A172 (cell line): ENCODE measurements at regions not wholly inside any gene's neighbourhood (a gene's known extent, or its start where the extent isn't known, plus 50 kb on each side); places are given as distances from the start of the nearest gene placed in this dataset.
"Not testable (repeated sequence)": the region's sequence is repeated elsewhere in the genome, so short reads cannot be mapped to it uniquely, and the experiment has no call there.

ENCODE experiments used
- DNase-seq: peaks from one replicate; pipeline ENCODE4 v3.0.0-alpha.2; 2015; ENCODE audit warnings: low spot score

DNA sequence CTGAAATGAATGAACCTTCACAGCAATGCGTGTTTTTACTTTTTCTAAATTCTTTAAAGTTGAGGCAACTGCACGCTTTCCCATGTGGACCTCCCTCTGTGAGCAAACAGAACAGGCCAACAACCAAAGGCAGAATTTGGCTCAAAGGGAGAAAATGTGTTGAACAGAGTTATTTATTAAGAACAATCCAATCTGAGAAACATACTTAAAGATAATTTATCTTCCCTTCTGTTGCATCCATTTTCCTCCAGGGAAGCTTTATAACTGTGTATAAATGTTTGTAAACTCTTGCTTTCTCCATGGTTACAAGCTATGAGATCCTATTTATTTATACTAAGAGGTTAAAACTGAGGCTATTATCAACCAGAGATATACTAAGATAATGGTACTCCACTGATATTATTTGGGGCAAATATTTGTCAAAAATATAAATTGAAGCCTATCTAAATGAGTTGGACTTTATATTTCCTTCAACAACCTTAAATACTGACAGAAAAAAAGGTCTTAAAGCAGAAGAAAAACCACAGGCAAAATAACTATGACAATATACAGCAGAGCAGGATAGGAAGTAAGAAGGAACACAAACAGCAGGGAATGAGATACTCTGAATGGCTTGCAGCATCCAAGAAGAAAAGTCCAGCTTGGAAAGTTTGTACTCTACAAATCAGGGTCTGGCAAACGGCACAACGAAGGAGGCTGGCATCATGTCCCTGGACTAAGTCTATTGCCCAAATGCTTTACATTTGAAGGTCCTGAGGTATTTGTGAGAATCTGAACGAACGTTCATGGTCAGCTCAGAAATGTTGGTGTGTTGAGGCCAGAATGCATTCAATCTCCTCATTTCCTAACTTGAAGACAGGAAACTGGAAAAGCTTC is 663.2 kb upstream of the INTU start:
- no peak for DNase-seq

DNA sequence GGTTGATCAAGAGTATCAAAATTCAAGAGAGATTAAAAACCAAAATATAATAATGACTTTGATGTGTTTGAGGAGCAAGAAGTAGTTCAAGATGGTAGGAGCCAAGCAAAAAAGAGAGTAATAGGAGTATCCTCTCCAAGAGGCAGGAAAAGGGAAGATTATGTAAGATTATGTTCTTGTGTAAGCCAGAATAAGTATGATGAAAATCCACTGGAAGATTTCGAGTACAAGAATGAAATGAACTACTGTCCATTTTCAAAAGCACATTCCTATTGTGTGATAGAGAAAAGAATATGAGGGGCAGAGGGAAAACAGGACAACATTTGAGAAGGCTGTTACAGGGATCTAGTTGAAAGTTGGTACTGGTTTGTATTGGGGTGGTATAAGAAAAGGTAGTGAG is 659.6 kb upstream of the INTU start:
- DNase-seq = no peak

DNA sequence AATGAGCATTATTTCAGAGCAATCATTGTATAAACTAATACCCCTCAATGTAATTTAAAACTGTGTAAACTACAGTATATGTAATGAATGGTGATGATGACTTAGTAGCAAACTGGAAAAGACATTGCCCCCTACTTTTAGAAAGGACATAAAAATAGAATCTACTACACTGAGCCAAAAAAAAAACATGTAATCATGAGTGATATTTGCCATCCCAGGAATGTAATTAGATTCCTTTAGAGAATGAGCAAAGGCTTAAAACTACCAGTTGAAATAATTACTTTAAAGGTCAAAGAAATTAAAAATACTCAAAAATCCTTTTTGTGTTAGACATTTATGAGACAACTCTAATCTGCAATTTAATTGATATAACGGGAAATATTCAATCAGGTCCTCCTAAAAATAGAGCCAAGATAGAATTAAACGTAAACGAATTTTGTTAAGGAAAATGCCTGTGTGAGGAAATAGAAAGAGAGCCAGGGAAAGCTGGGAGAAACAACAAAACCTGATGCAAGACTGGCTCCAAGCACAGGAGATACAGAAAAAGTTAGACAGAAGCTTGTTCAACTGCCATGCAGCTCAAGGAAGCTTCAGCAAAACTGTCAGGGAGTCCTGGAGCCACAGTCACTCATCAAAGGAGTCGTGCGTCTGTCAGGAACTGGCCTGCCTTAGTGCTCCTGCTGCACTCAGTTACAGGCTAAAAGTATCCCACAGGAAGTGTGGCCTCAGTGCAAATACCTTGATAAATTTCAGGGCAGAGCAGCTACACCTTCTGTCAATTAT is 655.7 kb upstream of the INTU start:
- no peak for DNase-seq

DNA sequence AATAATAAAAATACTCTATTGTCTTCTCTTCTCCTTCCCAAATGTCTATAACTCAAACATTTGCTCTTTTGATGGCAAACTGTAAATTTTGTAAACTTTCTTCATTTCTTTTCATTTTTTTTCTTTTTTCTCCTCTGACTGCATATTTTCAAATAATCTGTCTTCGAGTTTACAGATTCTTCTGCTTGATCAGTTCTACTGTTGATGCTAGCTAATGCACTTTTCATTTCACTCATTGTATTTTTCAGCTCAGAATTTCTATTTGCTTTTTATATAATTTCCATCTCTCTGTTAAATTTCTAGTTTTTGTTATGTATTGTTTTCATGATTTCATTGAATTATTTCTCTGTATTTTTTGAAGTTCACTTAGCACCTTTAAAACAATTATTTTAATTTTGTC is 646.8 kb upstream of the INTU start:
- no peak for DNase-seq

DNA sequence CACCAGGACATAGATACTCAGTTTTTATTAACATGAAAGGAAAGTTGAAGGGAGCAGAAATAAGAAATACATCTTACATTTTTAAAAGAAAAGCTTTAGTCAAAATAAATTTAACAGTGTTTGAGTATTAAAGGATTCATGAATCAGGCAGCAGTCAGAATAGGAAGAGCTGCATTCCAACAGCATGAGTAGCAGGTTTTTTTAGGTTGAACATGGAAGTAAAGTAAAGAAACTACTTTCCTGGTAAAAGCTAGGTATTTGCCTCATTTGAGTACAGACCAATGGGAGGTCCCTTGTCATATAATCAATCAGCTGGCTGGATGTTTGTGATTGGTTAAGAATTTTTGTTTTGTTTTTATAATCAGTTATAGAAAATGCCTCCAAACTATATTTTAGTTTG is 645.9 kb upstream of the INTU start:
- DNase-seq = peak; percentile 32

DNA sequence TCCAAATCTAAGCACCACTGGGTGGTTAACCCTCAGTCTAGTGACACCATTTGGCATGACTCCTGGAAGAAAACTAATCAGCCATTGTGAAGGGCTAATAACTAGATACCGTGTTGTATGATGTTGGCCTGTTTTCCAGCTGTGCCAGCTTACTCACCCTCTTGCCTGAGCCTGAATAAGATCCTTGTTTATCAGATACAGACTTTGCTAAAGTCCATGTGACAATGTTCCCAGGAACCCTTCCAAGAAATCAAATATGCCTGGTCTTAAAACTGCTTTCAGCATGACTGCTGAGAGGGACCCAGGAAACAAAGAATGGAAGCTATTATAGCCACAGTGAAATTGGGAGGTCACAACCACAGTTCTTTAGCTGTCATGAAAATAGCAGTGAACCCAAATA is 640.8 kb upstream of the INTU start:
- peak; percentile 4 for DNase-seq

DNA sequence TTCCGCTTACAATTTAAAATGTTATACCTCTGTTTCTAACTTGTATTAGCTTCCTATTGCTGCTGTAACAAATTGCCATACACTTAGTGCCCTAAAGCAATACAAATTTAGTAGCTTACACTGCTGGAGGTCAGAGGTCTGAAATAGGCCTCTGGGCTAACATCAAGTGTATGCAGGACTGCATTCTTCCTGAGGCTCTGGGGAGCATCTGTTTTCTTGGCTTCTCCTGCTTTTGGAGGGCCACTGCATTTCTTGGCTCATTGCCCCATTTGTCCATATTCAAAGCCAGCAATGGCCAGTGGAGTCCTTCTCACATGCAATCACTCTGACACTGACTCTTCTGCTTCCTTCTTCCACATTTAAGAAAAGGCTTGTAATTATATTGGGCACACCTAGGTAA is 639.8 kb upstream of the INTU start:
- DNase-seq = no peak

DNA sequence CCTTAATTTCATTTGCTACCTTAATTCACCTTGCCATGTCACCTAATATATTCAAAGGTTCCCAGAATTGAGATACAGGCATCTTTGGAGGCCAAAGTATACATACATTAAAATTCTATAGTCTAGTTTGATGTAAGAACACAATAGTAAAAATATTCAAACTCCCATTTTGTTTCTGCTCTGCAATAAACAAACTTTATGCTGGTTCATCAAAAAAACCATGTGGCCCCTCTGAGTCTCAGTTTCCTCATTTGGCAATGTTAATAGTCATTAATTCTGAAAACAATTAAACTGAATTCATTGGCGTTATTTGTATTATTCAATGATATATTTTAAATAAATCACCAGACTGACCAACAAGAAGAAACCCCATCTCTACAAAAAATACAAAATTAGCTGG is 639.4 kb upstream of the INTU start:
- no peak for DNase-seq

DNA sequence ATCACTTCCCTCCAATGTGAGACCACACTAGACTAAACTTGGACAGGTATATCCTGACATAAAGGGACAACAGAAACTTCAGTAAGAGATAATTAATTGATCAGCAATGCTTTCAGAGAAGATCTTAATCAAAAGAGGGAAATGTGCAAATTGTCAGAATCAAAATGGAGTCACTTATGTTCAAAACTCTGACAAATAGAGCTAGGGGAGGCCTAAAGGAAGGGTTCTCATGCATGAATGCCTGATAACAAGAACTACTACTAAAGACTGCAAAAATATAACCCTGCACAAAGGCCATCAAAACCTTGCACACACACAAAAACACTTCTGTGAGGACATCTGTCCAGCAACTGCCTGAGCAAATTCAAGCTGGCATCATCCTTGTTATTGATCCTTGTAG is 637.5 kb upstream of the INTU start:
- no peak for DNase-seq

DNA sequence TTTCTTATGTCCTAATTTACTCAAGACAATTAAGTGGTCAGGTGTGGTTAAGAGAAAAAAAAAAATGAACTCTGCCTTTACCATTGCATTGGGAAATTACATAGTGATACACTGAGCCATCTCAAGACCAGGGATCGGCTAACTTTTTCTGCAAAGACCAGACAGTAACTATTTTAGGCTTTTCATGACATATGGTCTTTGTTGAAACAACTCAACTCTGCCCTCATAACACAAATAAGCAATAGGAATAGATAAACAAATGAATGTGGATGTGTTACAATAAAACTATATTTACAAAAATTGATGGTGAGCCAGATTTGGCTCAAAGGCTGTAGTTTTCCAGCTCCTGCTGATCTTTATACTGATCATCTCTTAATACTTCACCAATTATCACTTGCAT is 632.6 kb upstream of the INTU start:
- DNase-seq = no peak

DNA sequence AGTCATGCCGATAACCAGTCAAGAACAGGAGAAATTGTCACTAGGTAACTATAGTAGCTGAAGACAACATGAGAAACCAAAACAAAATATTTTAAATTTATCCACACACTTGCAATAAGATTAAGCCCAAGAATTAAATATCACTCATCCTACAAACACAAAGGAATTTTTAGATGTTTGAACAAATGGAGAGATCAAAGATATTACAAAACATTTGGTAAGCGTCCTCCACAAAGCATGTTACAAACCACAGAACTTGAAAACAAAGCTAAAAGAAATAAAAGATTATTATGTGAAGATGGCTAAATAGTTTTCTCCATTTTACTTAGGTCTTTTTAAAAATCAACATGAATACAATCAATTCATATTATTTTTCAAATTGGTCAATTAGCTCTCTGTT is 631.9 kb upstream of the INTU start:
- no peak for DNase-seq

DNA sequence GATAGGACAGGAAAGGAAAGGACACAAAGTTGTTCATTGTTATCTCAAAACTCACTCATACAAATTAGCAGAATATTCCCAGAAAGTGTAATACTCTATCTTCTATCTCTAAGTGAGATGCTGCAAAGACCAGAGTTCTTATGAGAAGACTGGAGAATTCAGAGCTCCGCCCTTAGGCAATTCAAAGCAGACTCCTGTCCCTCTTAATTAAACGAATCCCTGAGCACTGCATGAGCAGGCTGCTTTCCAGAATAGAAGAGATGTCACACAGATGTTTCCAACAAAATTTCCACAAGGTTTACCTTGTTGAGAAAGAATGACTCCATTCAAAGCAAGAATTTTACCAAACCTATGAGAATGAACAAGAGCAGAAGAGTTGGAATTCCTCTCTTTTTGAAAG is 630.8 kb upstream of the INTU start:
- DNase-seq = no peak

DNA sequence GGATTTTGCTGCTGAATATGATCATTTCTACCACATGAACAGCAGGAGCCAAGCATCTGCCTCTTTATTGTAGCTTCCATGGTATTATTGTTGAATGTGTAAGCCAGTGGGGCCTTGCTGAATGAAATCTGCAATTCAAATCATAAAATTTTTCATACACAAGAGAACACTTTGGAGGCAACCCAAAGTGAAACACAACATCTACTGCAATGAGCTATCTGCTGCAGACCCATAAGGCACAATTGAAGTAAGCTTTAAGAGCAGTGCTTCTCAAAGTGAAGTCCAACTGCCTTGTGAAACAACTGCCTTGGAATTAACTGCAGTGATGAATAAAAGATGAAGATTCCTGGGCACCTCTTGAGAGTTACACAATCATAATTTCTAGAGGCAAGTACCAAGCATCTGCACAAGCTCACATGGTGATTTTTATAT is 626.3 kb upstream of the INTU start:
- no peak for DNase-seq

DNA sequence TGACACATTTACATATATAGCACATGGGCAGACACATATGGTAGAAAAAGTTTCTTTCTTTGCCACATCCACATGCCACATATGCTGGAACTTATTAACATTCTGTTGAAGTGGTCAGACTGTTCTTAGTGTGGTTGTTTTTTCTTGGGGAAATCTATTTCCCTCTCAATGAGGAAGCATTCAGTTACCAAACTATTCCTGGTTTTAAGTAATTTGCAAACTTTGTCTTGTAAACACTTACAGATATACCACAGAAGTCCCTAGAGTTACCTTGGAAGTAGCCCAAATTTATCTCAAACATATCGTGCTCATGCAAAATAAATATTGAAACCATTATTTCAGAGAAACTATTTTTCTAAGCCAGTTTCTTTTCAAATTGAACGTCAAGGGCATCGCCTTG is 625.5 kb upstream of the INTU start:
- no peak for DNase-seq

DNA sequence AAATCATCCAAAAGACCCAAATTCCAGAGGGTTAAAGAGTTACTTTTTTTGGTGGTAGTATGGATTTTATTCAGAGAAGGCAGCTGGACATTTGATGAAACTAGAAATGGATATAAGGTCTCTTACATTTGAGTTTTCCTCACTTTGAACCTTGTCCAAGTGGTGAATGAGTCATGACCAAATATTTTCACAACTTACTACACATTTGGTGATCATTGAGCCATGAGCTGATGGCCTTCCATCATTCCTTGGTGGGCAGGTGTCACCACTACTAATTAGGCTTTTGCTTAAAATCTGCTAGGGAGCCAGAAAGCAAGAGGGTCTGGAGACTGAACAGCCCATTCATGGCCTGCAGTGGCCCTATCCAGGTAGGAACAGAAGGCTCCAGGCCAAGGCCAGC is 620.2 kb upstream of the INTU start:
- DNase-seq = peak; percentile 25

DNA sequence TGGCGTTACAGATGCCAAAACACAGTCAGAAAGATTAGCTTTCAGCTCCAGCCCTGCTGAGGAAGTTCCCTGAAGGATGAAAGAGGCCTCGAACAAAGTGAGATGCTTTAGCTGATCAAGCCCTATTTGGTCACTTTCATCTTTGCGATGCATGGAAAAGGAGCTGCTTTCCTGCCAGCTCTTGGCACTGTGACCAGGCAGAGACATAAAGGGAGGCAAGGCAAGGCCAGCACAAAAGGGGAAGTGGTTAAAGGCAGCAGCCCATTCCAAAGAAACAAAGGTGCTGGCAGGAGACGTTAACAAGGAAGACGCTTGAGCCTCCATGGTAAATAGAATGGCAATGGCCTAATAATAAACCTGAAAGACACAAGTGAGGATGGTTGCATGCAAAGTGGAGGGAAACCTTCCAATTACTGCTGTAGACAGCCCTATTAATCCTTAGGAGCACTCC is 617.1 kb upstream of the INTU start:
- DNase-seq = no peak

DNA sequence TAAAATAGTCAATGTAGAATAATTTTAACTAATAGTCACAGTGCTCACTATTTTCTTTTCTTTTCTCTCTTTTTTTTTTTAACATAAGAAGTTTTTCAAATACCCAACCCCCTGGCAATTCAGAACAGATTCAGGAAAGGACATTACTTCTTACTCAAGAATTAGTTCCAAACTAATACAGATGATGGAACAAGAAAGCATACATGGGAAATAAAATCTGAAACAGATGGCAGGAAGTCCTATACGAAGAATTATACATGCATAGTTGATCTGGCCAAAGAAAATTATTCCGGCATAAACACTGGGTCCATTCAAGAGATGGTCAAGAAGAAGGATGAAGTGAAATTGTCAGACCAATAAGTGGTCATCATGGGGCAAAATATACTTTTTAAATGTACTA is 614.4 kb upstream of the INTU start:
- no peak for DNase-seq

DNA sequence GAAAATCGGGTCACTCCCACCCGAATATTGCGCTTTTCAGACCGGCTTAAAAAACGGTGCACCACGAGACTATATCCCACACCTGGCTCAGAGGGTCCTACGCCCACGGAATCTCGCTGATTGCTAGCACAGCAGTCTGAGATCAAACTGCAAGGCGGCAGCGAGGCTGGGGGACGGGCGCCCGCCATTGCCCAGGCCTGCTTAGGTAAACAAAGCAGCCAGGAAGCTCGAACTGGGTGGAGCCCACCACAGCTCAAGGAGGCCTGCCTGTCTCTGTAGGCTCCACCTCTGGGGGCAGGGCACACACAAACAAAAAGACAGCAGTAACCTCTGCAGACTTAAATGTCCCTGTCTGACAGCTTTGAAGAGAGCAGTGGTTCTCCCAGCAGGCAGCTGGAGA is 611.9 kb upstream of the INTU start:
- not testable (repeated sequence) for DNase-seq

DNA sequence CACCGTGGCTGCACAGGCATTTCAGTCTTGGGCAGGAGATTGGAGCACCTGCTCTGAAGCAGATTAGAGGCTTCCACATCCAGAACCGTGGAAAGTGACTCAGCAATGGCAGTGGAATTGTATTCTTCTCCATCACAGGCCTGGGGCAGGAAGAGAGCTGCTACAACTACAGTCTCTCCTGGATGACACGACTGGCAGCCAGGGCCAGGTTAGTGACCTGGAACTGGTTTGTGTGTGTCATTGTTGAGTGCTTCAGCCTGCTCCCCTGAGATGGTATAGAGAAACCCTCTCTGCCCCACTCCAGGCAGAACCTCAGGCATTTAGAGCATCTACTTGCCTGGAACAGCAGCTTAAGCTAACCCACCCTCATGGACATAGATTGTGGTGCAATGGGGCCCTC is 596.5 kb upstream of the INTU start:
- no peak for DNase-seq

DNA sequence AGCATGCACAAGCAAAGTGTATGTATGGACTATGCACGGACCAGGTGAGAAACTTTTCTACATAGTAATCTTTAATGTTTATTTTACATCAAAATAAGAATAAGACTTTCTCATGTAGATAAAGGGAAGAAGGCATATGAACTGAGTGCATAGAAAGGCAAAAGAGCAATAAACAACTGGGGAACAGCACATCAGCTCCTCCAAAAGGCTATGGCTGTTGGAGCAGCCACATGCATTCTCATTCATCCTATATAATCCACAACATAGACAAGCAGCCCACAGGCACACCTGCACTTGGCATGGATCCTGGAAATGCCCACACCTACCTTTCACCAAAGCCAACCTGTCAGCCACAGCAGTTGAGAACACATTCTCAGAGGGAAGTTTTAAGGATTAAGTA is 586.9 kb upstream of the INTU start:
- no peak for DNase-seq

DNA sequence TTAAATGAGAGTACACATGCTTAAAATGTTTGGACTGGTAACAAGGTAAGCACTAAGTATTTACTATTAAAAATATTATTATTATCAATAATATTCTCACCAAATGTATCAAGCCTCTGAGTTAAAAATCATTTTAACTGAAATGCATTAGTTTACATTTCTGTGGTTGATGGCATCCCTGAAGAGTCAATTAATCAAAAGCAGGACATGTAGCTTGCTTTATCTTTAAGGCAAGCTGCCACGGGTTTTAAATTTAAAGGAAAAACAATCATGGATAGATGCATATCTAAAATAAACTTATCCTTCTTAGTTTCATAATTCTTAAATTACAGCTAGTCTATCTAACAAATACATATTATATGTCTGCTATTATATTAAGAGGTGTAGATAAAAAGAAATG is 584.8 kb upstream of the INTU start:
- no peak for DNase-seq

DNA sequence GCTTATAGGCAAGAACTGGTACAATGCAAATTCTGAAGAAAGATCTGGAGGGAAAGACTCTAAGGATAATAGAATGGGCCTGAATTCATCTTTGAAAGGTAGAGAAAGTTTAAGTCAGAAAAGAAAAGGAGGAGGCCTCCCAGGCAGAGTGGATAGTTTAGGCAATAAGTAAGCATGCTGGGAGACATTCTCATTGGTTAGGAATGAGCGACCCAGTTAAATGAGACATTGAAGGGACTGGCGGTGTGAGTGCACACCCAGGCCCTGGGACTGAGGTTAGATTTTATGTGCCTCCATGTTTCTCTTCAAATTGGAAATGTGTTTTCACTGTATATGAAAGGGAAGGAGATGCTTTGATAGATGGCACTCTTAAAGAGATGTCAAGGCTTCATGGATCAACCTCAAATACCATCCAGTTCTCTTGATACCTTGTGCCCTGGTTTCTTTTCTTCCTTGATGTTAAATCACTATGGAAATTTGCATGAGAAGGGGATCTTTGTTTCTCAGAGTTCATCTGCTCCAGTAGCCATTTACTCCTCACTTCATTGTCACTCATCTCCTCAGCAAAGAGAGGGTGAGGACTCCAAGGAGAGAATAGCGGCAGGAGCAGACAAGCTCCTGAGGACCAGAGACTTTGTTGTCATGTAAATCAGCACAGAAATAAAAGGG is 584.2 kb upstream of the INTU start:
- DNase-seq = no peak

DNA sequence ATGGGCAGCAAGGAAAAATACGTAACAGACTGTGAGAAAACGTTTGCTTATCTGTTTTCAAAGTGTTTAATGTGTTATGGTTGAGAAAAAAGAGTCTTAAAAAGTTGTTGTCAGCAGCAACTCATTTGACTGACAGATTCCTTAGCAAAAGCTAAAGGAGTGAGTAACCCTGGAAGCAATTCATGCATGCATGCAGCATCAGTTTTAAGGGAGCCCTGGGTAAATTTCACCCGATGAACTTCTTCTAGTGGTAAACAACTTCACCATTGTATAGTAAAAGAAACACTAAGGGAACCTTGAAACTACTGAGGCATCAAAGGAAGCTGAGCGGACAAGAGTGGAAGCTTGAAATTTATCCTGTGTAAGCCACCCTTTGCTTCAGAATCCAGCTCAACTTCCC is 583.2 kb upstream of the INTU start:
- no peak for DNase-seq
